ENCODE measurements at regions not wholly inside any gene's neighbourhood (a gene's known extent, or its start where the extent isn't known, plus 50 kb on each side); places are given as distances from the start of the nearest gene placed in this dataset.

GRCh38 chr4:133624744-133625143 lies 475.6 kb downstream of the PCDH10 start:
- ATAC-seq (ENCODE audit: poor library complexity) (no peak), DNase-seq (no peak)
- peaks cover 0 to 5% of the 10 kb centered on the region in 2 experiments for H3K9me3 ChIP-seq (ENCODE audit: control insufficient read depth in 1 of 2, insufficient read depth in 1 of 2, low read length in 2 of 2)
- no peak for TF ChIP-seq CTCF (IDR thresholded peaks at IDR 0.05)
- H3K4me3 Mint-ChIP-seq, result no peak overlapping the region
- H3K36me3 ChIP-seq (ENCODE audit: insufficient read depth, low read length), result no peaks in the 10 kb centered on the region
- intact Hi-C loops (cut with DNase I, micrococcal nuclease), result no loop called here
- no peak overlapping the region for H3K27ac Mint-ChIP-seq
- H3K4me1 ChIP-seq (ENCODE audit: insufficient read depth, low read length), result no peaks in the 10 kb centered on the region
- CTCF ChIA-PET, result no interaction called here
- no peaks in the 10 kb centered on the region for H3K36me3 Mint-ChIP-seq (ENCODE audit: low read depth)
- POLR2A ChIA-PET, result no interaction called here
- no peaks in the 10 kb centered on the region for H3K27me3 Mint-ChIP-seq
- no peak overlapping the region for H3K4me3 ChIP-seq (ENCODE audit: low read length)
- H3K27ac ChIP-seq (ENCODE audit: low read depth in 1 of 2, low read length in 2 of 2), result no peak overlapping the region
- no peaks in the 10 kb centered on the region for H3K4me1 Mint-ChIP-seq (ENCODE audit: low read depth)
- peaks cover 7% of the 10 kb centered on the region for H3K9me3 Mint-ChIP-seq
- no peaks in the 10 kb centered on the region for H3K27me3 ChIP-seq (ENCODE audit: control insufficient read depth in 1 of 2, insufficient read depth in 2 of 2, low read length in 2 of 2)

DNA sequence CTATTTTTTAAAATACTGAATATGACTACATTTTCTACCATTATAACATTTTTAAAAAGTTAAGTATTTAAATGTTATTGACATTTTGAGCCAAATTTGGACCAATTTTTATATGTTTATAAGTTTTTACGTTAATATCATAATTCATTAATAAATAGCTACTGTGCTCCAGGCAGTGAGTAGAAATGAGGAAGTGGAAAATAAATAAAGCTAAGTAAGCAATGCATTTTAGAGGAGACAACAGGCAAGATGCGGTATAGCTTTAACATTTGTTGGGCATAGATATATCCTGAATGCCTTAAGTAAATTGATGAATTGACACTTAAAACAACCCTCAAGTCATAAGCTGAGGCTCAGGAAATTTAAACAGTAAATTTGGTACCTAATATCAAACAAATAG lies 474.8 kb downstream of the PCDH10 start:
- no peaks in the 10 kb centered on the region for H3K36me3 ChIP-seq (ENCODE audit: insufficient read depth, low read length)
- ChIA-PET POLR2A (no interaction called here), CTCF (no interaction called here)
- no peak overlapping the region for H3K4me3 ChIP-seq (ENCODE audit: low read length)
- no peaks in the 10 kb centered on the region for H3K4me1 ChIP-seq (ENCODE audit: insufficient read depth, low read length)
- no peak for TF ChIP-seq CTCF (IDR thresholded peaks at IDR 0.05)
- DNase-seq (no peak), ATAC-seq (ENCODE audit: poor library complexity) (no peak)
- Mint-ChIP-seq H3K4me3 (no peak overlapping the region), H3K27ac (no peak overlapping the region), H3K36me3 (ENCODE audit: low read depth) (no peaks in the 10 kb centered on the region), H3K27me3 (no peaks in the 10 kb centered on the region), H3K9me3 (peaks cover under 1% of the 10 kb centered on the region), H3K4me1 (ENCODE audit: low read depth) (no peaks in the 10 kb centered on the region)
- intact Hi-C loops (cut with DNase I, micrococcal nuclease), result no loop called here
- H3K27me3 ChIP-seq (ENCODE audit: control insufficient read depth in 1 of 2, insufficient read depth in 2 of 2, low read length in 2 of 2), result no peaks in the 10 kb centered on the region
- peaks cover 4% of the 10 kb centered on the region in 2 experiments for H3K9me3 ChIP-seq (ENCODE audit: control insufficient read depth in 1 of 2, insufficient read depth in 1 of 2, low read length in 2 of 2)
- no peak overlapping the region for H3K27ac ChIP-seq (ENCODE audit: low read depth in 1 of 2, low read length in 2 of 2)

DNA sequence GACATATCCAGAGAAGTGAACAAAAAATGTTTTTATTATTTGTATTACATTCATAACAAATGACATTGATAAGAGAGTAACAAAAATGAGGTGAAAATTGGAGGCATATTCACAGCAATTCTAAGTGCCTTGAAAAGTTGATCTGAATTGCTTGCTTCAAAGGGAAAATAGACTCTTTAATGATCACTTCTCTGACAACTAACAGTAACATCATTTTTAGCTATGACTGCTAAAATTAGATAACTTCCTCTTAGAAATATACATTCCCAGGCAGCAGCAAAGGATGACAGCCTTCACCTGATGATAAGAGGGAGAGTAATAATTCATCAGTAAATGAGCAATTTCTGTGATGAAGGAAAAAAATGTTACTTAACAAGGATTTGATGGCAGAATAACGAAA lies 472.5 kb downstream of the PCDH10 start:
- POLR2A ChIA-PET, result no interaction called here
- Histone ChIP-seq H3K4me3 (ENCODE audit: low read length) (no peak overlapping the region), H3K4me1 (ENCODE audit: insufficient read depth, low read length) (no peaks in the 10 kb centered on the region), H3K27me3 (ENCODE audit: control insufficient read depth in 1 of 2, insufficient read depth in 2 of 2, low read length in 2 of 2) (no peaks in the 10 kb centered on the region), H3K27ac (ENCODE audit: low read depth in 1 of 2, low read length in 2 of 2) (no peak overlapping the region), H3K36me3 (ENCODE audit: insufficient read depth, low read length) (no peaks in the 10 kb centered on the region), H3K9me3 (ENCODE audit: control insufficient read depth in 1 of 2, insufficient read depth in 1 of 2, low read length in 2 of 2) (peaks cover 0 to 4% of the 10 kb centered on the region in 2 experiments)
- no peak for DNase-seq
- Mint-ChIP-seq H3K36me3 (ENCODE audit: low read depth) (no peaks in the 10 kb centered on the region), H3K27ac (no peak overlapping the region), H3K4me1 (ENCODE audit: low read depth) (no peaks in the 10 kb centered on the region), H3K27me3 (no peaks in the 10 kb centered on the region), H3K9me3 (peaks cover 2% of the 10 kb centered on the region), H3K4me3 (no peak overlapping the region)
- intact Hi-C loops (cut with DNase I, micrococcal nuclease), result no loop called here
- no peak for TF ChIP-seq CTCF (IDR thresholded peaks at IDR 0.05)
- no peak for ATAC-seq (ENCODE audit: poor library complexity)
- CTCF ChIA-PET, result no interaction called here
